Left renal cortex interstitium (tissue), 4 donors: ENCODE measurements at regions not wholly inside any gene's neighbourhood (a gene's known extent, or its start where the extent isn't known, plus 50 kb on each side); places are given as distances from the start of the nearest gene placed in this dataset.
"Not testable (repeated sequence)": the region's sequence is repeated elsewhere in the genome, so short reads cannot be mapped to it uniquely, and the experiment has no call there.

Experiments
- DNase-seq, 4 donors: peaks; one replicate each; pipeline ENCODE4 v3.0.0-alpha.2; 2013; ENCODE audit warnings: low read depth in 4 of 4, low spot score in 2 of 4, missing footprints in 1 of 4

- DNase-seq: not testable (repeated sequence)
Measured at GRCh38 chr4:27075603-27076002, 215.0 kb downstream of the STIM2 start.

GRCh38 chr4:27078934-27079455, 218.4 kb downstream of the STIM2 start:
- no peak for DNase-seq

GRCh38 chr4:27081675-27082586, 221.3 kb downstream of the STIM2 start:
- DNase-seq: no peak

GRCh38 chr4:27082776-27083175, 222.1 kb downstream of the STIM2 start:
- no peak for DNase-seq

GRCh38 chr4:27084685-27085361, 224.2 kb downstream of the STIM2 start:
- DNase-seq: no peak

- DNase-seq: no peak
Measured at GRCh38 chr4:27085396-27085795, 224.8 kb downstream of the STIM2 start.

- no peak for DNase-seq
Measured at GRCh38 chr4:27087306-27088045, 226.8 kb downstream of the STIM2 start.

GRCh38 chr4:27088491-27088890, 227.8 kb downstream of the STIM2 start:
- no peak for DNase-seq

- DNase-seq: no peak
Measured at GRCh38 chr4:27089186-27089585, 228.5 kb downstream of the STIM2 start.

GRCh38 chr4:27090406-27090805, 229.8 kb downstream of the STIM2 start:
- DNase-seq: no peak

GRCh38 chr4:27094224-27094623, 233.6 kb downstream of the STIM2 start:
- no peak for DNase-seq

- DNase-seq: no peak
Measured at GRCh38 chr4:27094783-27095182, 234.1 kb downstream of the STIM2 start.

GRCh38 chr4:27096142-27096824, 235.6 kb downstream of the STIM2 start:
- DNase-seq: no peak

- no peak for DNase-seq
Measured at GRCh38 chr4:27098034-27098433, 237.4 kb downstream of the STIM2 start.

- no peak for DNase-seq
Measured at GRCh38 chr4:27100713-27101112, 240.1 kb downstream of the STIM2 start.

GRCh38 chr4:27101126-27101525, 240.5 kb downstream of the STIM2 start:
- no peak for DNase-seq

GRCh38 chr4:27101561-27101960, 240.9 kb downstream of the STIM2 start:
- no peak for DNase-seq

GRCh38 chr4:27111627-27112026, 251.0 kb downstream of the STIM2 start:
- DNase-seq: no peak

GRCh38 chr4:27112587-27112986, 251.9 kb downstream of the STIM2 start:
- no peak for DNase-seq

- no peak for DNase-seq
Measured at GRCh38 chr4:27115221-27115620, 254.6 kb downstream of the STIM2 start.
